Lower lobe of right lung (tissue), 2 donors: ENCODE measurements at regions not wholly inside any gene's neighbourhood (a gene's known extent, or its start where the extent isn't known, plus 50 kb on each side); places are given as distances from the start of the nearest gene placed in this dataset.

Experiments used
- ATAC-seq, 2 donors: fragments of 200-7000 bp; cut with Tn5 transposase; one replicate each; pipeline ENCODE4 v1.9.1; 2020 to 2022; ENCODE audit warnings: mild to moderate bottlenecking in 2 of 2, moderate library complexity in 2 of 2
- DNase-seq: peaks from one replicate; pipeline ENCODE4 v3.0.0-alpha.2; 2020
- H3K27ac ChIP-seq: fragments of 200-600 bp; one replicate; pipeline ENCODE4 v1.8.0; 2022
- H3K27me3 ChIP-seq: fragments of 200-600 bp; one replicate; pipeline ENCODE4 v1.8.0; 2022; ENCODE audit warnings: low read depth
- H3K36me3 ChIP-seq: fragments of 200-600 bp; one replicate; pipeline ENCODE4 v1.8.0; 2022; ENCODE audit warnings: mild to moderate bottlenecking
- H3K4me1 ChIP-seq: fragments of 200-600 bp; one replicate; pipeline ENCODE4 v1.8.0; 2022
- H3K4me3 ChIP-seq: fragments of 200-600 bp; one replicate; pipeline ENCODE4 v1.8.0; 2022; ENCODE audit warnings: mild to moderate bottlenecking
- H3K9me3 ChIP-seq: fragments of 200-600 bp; one replicate; pipeline ENCODE4 v1.8.0; 2022
- CTCF ChIP-seq: fragments of 200-600 bp; IDR thresholded peaks from one replicate; pipeline ENCODE4 v1.8.0; 2022; ENCODE audit warnings: antibody characterized with exemption, mild to moderate bottlenecking
- intact Hi-C: fragments of 100-400 bp; cut with DNase I; formaldehyde crosslinking; loops from one replicate; pipeline ENCODE4 v1.11.0; 2022
- donor health status: DM: no; HTN: yes; CAD: no; lungs with severe emphysema.

- ATAC-seq (no peak), DNase-seq (no peak)
- no peaks in the 10 kb centered on the region for H3K36me3 ChIP-seq
- no peak for TF ChIP-seq CTCF
- H3K9me3 ChIP-seq: no peaks in the 10 kb centered on the region
- intact Hi-C loops: no loop called here
- H3K4me3 ChIP-seq: no peak overlapping the region
- no peak overlapping the region for H3K27ac ChIP-seq
- H3K4me1 ChIP-seq: peaks cover 12% of the 10 kb centered on the region
- H3K27me3 ChIP-seq: no peaks in the 10 kb centered on the region
Measured at GRCh38 chr2:8515864-8516533, 165.9 kb upstream of the ID2 start.

- Histone ChIP-seq H3K27me3 (no peaks in the 10 kb centered on the region), H3K4me3 (no peak overlapping the region), H3K9me3 (no peaks in the 10 kb centered on the region), H3K4me1 (peaks cover 18% of the 10 kb centered on the region), H3K36me3 (no peaks in the 10 kb centered on the region), H3K27ac (no peak overlapping the region)
- no peak for TF ChIP-seq CTCF
- DNase-seq: no peak
- ATAC-seq: no peak
- intact Hi-C loops: no loop called here
Measured at GRCh38 chr2:8517850-8518498, 163.9 kb upstream of the ID2 start.

- DNase-seq (no peak), ATAC-seq (peak in 1 of 2 donors; percentile 36)
- no peak overlapping the region for H3K27ac ChIP-seq
- no peak overlapping the region for H3K4me3 ChIP-seq
- H3K27me3 ChIP-seq: no peaks in the 10 kb centered on the region
- peaks cover 19% of the 10 kb centered on the region for H3K4me1 ChIP-seq
- intact Hi-C loops: no loop called here
- TF ChIP-seq CTCF: no peak
- H3K36me3 ChIP-seq: no peaks in the 10 kb centered on the region
- no peaks in the 10 kb centered on the region for H3K9me3 ChIP-seq
Measured at GRCh38 chr2:8518979-8519668, 162.7 kb upstream of the ID2 start.

- intact Hi-C loops: no loop called here
- Histone ChIP-seq H3K4me1 (peaks cover 19% of the 10 kb centered on the region), H3K4me3 (no peak overlapping the region), H3K27me3 (no peaks in the 10 kb centered on the region), H3K9me3 (no peaks in the 10 kb centered on the region), H3K27ac (no peak overlapping the region), H3K36me3 (no peaks in the 10 kb centered on the region)
- no peak for ATAC-seq
- TF ChIP-seq CTCF: no peak
- DNase-seq: peak; percentile 44
Measured at GRCh38 chr2:8520791-8521344, 161.0 kb upstream of the ID2 start.

GRCh38 chr2:8522687-8523086, 159.2 kb upstream of the ID2 start:
- Histone ChIP-seq H3K4me1 (peaks cover 31% of the 10 kb centered on the region), H3K27me3 (no peaks in the 10 kb centered on the region), H3K27ac (no peak overlapping the region), H3K36me3 (no peaks in the 10 kb centered on the region), H3K4me3 (no peak overlapping the region), H3K9me3 (no peaks in the 10 kb centered on the region)
- DNase-seq: no peak
- no peak for ATAC-seq
- intact Hi-C loops: no loop called here
- TF ChIP-seq CTCF: no peak
